ENCODE measurements at regions not wholly inside any gene's neighbourhood (a gene's known extent, or its start where the extent isn't known, plus 50 kb on each side); places are given as distances from the start of the nearest gene placed in this dataset.

DNA sequence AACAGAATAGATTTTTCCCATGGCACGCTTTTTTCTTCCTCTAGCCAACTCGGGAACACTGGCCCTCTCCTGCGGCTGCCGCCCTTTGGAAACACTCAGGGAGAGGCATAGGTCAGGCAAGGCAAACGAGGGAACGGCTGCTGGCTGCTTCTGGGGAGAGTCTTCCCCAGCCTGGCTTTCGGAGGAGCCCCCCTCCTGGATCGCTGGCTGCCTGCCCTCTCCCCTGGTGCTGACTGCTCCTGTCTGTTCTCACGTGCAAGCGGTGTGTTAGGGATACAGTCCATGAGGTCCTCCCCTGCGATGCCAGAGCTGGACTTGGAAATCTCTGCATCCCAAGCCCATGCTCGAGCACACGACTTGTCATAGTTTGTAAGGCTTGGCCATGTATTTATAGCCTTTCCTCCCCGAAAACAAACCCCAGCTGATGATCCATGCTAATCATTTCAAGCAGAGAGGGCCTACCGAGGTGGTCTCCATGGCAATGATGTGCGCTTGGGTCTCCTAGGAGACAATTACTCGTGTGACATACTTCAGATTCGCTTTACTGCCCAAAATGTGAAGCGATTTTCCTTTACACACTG, 315.6 kb upstream of the ATP10A start:
- no peak for DNase-seq

DNA sequence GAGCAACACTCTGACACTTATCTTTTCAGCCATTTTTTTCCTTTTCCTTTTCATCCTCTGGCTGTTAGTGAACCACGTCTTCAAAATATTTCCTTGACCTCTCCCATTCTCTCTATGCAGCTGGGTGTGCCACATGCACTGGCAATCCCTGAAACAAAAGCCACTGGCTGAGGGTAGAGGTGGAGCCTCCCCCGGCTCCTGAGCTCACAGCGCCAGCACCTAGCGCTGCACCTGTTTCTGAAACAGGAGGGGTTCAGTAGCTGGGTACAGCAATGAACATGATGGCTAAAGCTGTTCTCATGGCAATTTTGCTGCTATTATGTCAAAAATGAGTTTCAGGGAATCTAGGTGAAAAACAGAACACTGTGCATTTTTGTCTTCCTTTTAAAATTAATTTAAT, 314.7 kb upstream of the ATP10A start:
- no peak for DNase-seq

DNA sequence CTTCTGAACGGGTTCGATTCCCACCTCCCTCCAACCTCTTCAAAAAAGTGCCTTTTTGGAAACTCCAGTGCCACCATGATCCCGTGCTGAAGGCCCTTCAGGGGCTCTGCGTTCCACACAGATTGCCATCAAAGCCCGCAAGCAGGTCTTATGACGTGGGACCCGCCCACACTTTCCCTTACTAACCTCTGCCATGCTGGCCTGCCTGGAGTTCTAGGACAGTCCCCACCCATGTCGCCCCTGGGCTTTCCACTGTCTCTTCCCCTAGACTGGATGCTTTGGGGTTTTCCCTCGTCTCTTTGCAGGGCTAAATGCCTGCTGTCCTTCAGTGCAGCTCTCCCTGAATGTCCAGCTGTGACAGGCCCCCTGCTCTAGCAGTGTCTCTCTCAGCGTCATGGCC, 313.7 kb upstream of the ATP10A start:
- DNase-seq: no peak

GRCh38 chr15:26171266-26171665, 308.1 kb upstream of the ATP10A start:
- no peak for DNase-seq

DNA sequence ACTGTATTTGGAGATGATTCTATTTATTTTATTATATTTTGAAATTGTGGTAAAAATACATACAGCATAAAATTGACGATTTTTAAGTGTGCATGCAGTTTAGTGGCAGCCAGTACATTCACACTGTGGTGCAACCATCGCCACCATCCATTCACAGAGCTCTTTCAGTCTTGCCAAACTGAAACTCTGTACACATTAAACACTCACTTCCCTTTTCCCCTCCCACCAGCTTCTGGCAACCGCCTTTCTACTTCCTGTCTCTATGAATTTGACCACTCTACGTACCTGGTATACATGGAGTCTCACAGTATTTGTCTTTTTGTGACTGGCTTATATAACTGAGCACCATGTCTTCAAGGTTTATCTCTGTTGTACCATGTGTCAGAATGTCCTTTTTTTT, 303.3 kb upstream of the ATP10A start:
- peak in 1 of 3 donors; percentile 5 for DNase-seq

DNA sequence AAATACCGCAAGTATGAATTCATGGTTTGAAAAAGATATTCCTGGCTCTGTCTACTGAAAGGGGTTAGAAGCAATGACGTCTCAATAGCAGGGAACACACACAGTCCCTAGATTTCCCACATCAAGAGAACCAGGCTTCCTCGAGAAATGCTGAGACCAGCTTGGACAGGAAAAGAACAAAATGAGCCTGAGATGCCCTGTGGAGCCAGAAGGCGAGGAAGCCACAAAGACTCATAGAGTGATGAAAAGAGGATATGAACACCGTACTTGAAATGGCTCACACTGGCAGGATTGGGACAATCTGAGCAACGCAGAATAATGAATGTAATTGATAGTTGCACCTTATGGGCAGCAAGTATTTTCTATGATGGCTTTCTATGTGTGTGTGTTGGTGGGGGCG, 302.4 kb upstream of the ATP10A start:
- DNase-seq: no peak

DNA sequence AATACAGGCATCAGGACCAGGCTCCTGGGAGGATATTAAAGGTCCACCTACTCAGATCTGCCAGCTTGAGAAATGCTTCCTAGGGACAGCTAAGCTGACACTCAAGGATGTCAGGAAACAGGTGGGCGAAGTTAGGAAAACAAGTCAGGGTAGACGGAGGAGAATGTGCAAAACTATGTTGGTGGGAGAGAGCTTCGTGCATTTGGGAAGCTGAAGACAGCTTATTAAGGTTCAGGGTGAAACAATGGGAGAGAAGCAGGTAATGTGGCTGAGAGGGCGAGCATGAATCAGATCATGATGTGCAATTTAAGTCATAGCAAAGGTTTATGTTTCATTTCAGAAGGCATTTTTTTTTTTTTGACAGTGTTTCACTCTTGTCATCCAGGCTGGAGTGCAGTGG, 297.2 kb upstream of the ATP10A start:
- DNase-seq: no peak

- no peak for DNase-seq
Measured at GRCh38 chr15:26158176-26158575, 295.0 kb upstream of the ATP10A start.

- no peak for DNase-seq
Measured at GRCh38 chr15:26157081-26157480, 294.0 kb upstream of the ATP10A start.

- no peak for DNase-seq
Measured at GRCh38 chr15:26156051-26156450, 292.9 kb upstream of the ATP10A start.

GRCh38 chr15:26148156-26148860, 285.2 kb upstream of the ATP10A start:
- no peak for DNase-seq

DNA sequence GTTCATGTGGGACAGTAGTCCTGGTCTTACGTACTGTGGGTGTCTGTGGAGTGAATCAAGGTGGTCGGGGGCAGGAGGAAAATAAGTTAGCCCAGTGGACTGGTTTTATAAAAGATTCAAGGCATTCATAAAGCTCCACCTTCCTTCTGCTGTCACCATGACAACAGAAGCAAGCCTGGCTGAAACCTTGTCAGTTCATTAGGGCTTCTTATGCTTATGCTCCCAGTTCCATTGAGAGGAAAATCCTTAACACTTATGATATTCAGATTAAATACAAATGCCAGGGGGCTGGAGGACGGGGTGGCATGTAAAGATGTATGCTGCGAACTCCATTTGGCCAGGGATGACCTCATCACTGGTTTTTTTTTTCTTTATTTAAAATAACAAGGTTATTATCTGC, 283.1 kb upstream of the ATP10A start:
- no peak for DNase-seq

- no peak for DNase-seq
Measured at GRCh38 chr15:26145796-26146195, 282.7 kb upstream of the ATP10A start.

DNA sequence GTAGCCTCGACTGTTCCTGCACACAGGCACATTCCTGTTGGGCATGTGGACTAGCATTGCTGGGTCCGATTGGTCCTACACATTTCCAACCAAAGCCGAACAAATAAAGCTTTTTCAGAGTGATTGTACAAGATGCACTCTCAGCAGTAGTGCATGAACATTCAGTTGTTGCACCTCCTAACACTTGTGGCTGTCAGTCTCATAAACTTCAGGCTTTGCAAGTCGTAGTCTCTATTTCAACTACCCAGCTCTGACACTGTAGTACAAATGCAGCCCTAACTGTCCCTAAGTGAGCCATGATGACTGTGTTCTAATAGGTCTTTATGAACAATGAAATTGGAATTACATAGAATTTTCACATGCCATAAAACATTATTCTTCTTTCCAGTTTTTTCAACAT, 281.7 kb upstream of the ATP10A start:
- no peak for DNase-seq

DNA sequence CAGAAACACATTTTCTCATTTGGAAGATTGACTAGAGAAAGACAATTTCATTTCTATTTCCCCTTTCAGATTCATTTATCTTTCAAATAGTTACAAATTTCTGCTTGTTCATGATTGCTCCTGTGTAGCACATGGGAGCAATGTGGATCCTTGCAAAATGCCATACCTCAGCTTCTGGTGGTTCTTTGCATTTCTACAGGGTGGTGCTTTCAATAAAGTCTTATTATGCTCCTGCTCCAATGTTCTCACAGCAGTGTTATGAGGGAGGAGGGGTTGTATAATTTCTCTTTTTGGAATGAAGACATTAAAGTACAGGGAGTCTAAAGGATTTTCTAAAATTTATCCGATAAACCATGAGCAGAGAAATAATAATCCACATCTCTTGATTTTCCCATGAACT, 280.1 kb upstream of the ATP10A start:
- DNase-seq: no peak

- no peak for DNase-seq
Measured at GRCh38 chr15:26134812-26135211, 271.7 kb upstream of the ATP10A start.

DNA sequence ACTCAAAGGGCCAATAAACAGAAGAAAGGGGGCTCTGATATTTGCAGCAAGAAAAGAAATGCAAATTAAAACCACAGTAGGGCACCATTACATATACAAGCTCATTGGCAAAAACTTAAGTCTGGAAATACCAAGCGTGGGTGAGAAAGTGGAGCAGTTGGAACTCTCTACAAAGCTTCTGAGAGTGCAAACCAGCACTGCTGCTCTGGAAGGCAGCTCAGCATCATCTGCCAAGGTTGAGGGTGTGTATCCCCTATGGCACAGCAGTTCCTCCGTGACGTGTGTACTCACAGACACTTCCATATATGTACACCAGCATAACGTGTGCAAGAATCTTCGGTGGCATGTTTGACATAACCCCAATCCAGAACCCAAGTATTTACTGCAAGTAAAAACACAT, 271.0 kb upstream of the ATP10A start:
- no peak for DNase-seq

DNA sequence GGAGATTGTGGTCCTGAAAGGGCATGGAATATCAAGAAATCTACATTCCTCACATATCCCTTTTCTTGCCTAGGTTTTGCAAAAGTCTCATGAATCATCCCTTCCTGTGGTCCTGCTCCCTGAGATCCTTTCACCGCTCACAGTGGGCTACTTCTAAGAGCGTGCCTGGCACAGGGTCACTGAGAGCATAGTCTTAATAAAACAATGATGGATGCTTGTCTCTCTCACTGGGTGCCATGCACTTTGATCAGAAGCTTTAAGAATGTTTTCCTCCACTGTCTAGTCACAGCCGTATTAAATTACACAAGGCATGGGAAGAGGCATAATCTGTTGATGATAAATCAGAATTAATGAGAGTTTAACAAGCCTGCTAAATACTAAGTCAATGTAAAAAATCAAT, 269.7 kb upstream of the ATP10A start:
- no peak for DNase-seq

DNA sequence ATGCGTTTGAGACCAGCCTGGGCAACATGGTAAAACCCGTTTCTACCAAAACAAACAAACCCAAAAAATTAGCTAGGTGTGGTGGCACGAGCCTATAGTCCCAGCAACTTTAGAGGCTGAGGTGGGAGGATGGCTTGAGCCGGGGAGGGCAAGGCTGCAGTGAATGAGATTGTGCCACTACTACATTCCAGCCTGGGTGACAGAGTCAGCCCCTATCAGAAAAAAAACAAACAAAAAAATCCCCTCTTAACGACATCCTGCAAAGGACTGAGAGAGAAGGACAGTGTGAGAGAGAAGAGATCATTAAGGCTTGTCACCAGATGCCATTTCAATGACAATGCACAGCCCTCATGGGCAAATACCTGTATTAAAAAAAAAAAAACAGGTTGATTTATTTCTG, 266.7 kb upstream of the ATP10A start:
- no peak for DNase-seq

DNA sequence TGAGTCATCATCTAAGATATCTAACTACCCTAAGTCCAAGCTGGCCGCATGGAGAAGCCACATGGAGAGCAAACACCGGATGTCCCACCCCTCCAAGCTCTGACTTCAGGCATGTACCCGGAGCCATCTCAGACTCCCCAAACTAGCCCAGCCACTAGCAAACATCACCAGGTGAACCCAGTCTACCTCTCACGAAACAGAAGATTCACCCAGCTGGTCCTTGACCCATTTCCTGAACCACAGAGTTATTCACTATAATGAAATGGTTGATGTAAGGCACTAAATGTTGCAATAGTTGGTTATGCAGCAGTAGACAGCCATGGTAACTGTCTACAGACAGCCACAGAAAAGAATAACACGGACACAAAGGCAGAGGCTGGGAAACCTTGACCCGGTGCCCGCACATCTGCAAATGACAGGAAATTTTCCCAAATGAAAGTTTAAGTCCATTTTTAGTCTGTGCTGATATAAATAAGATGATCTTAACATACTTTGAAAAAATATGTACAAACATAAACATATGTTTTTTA, 265.5 kb upstream of the ATP10A start:
- no peak for DNase-seq

DNA sequence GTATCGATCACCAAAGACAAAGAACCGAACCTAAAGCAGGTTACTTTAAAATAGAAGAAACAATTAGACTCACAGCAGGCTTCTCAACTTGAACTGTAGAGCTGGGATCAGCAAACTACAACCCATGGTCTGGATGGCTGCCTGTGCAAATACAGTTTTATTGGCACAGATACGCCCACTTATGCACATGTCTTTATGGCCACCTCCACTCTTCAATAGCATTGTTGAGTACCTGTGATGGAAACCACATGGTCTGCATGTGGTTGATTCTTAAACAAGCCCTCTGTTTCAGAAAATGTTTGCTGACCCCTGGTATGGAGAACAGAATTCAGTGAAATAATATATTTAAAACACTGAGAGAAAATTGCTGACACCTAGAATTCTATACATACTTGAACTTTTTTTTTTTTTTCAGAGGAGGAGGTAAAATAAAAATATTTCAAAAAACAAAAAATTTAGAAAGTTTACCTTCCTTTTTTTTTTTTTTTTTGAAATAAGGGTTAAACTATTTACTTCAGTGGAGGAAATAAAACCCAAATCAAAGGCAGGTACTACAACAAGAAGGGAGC, 263.8 kb upstream of the ATP10A start:
- DNase-seq: no peak

GRCh38 chr15:26126070-26126469, 262.9 kb upstream of the ATP10A start:
- DNase-seq: no peak

- DNase-seq: no peak
Measured at GRCh38 chr15:26125664-26126063, 262.5 kb upstream of the ATP10A start.

GRCh38 chr15:26119322-26119721, 256.2 kb upstream of the ATP10A start:
- no peak for DNase-seq
